ENCODE measurements at regions not wholly inside any gene's neighbourhood (a gene's known extent, or its start where the extent isn't known, plus 50 kb on each side); places are given as distances from the start of the nearest gene placed in this dataset.

DNA sequence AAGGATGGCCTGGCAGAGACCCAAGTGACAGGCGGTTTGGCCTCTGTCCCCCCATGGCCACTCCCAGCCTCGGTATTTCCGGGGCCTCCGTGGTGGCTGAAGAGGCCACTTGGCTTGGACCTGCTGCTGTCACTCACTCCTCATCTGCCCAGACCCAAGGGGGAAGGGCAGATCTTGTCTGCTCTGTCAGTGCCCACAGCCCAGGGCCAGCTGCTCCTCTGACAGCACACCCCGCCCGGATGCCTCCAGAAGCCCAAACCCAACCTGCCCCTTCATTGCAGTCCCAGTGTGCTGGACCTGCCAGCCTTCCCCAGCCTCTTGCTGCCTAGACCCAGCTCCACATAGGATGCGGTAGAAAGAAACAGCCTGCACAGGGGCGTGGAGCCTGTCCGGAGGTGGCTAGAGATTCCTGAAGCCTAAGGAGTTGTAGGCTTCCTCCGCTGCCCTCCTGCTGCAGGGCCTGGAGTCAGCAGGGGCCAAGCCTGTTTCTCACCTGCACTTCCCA lies 52.0 kb downstream of the MAGEF1 start:
- no peak for DNase-seq

DNA sequence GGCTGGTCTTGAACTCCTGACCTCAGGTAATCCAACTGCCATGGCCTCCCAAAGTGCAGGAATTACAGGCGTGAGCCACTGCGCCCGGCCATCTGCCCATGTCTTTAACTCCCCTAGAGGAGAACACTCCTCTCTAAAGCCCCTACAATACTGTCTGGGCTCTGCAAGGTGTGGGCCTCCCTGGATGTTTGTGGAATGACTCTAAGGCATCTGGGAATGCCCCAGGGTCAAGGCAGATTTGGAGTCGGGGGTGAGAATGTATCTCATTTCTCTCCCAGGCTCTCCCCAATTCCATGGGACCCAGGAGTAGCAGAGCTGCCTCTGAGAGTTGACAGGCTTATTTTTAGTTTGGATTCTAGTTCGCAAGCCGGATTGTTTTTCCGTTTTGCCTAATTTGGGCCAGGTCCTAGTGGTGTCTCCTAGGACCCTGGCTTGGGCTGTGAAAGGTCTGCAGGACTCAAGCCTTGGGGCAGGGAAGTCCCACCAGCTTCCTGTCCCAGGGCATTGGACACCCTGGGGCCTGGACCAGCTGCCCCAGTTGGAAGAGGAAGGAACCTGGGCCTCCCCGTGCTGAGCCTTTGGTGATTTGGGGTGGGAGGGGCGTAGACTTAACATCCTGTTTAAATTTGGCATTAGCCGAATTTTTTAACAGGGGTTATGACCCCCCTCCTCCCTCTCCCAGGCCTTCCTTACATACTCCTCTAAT lies 53.5 kb downstream of the MAGEF1 start:
- DNase-seq, result no peak

DNA sequence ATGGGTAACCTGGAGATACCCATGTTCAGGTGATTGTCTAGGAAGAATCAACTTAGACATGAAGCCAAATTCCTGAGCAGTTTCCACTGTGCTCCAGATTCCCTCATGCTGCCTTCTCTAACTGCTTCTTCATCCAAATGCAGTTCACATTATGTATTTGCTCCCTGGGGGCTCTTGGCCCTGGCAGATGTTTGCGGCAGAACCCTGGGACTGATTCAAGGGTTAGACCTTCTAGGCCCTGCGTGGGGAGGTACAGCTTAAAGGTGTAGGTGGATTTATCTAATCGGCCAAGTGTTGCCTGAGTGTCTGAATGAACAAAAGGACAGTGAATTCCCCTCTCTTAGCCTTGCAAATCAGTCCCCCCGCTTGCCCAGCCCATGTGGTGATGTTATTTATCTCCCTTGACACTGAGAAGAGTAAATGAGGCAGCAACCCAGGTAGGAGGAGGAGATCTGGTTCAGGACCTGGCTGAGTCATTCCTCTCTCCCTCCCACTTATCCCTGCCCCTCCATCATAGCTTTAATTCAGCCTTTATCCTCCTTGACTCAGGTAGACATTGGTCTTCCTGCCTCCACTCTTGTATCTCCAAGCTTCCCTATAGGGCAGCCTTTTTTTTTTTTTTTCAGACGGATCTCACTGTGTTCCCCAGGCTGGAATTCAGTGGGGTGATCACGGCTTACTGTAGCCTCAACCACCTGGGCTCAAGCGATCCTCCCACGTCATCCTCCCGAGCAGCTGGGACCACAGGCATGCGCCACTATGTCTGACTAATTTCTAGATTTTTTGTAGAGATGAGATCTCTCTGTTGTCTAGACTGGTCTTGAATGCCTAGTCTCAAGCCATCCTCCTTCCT lies 54.8 kb downstream of the MAGEF1 start:
- peak; percentile 76 for DNase-seq

DNA sequence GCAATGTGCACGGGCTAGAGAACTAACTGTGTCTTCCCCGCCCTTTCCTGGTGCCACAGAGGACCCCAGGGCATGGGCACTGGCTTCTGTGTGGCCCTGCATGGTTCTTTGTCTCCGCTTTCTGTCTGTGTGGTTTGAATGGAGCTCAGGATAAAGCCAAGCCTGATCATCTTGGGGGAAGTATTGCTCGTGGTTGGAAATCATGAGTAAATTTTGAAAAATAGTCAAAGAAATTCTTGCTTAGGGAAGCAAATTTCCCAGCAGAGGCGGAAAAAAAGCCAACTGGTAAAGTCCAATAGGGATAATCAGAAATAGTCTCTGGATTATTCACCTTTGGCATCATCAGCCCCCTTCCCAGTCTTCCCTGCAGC lies 55.4 kb downstream of the MAGEF1 start:
- DNase-seq, result no peak

DNA sequence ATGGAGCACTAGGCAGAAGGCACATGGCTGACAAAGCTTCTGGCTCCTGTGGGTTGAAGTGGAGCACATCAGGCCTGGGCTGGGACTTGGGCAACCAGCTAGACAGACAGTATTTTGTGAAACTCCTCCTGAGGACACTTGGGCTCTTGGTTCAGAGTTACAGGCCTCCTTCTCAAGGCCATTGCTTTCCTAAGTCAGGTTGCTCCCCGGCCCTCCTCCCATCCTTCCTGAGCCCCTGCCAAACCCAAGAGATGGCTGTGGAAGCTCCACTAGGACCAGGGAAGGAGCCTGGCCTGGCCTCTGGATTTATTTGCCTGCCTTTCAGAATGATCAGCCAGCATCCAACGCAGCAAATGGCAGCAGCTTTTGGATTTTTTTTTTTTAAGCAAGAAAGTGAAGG lies 56.3 kb downstream of the MAGEF1 start:
- no peak for DNase-seq

DNA sequence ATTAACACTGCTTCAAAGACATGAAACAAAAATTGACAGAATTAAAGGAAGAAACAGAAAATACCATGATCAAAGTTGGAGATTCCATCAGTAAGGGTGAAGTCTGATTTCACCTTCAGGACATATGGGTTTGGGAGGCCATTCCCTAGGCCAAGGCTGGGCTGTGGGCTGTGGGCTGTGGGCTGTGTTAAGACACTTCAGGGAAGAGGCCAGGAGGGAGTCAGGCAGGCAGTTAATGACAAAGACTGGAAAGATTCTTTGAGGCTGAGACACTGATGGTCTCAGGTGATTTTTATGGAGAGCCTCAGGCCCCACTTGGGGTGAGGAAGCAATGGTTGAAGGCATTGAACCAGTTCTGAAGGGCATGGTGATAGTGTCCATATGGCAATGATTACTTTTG lies 57.5 kb downstream of the MAGEF1 start:
- no peak for DNase-seq

DNA sequence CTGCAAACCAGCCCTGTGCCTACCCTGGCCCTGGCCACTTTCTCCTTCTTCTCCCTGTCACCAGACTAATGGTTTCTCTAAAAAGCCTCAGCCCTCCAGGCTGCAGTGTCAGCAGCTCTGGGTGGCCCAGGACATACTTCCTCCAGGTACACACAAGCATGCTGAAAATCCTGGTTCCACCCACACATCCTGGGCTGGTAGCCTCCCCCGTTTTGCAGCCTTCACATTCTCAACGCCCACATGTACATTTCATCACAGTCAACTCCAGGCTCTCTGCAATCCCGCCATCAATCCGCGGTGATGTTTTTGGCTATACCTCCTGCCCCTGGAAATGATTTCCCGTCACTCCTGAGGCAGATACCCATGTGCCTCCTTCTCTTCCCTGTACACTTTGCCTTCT lies 59.4 kb downstream of the MAGEF1 start:
- no peak for DNase-seq

DNA sequence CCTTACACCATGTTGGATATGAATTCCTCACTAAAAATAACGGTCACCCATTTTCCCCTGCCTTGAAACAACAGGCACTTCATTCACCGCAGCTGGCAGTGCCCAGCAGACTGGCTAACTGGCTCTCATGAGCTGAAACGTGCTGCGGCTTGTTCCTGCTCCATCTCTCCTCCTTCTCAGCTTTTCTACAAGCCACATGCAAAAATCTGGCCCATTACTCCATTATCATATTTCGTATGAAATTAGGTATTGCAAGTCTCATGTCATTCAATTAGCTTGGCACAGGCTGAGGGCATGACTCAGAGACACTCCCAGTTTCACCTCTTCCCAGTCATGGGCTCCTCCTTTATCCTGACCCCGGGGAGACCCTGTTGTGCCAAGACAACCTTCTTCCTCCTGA lies 60.0 kb downstream of the MAGEF1 start:
- DNase-seq, result no peak

DNA sequence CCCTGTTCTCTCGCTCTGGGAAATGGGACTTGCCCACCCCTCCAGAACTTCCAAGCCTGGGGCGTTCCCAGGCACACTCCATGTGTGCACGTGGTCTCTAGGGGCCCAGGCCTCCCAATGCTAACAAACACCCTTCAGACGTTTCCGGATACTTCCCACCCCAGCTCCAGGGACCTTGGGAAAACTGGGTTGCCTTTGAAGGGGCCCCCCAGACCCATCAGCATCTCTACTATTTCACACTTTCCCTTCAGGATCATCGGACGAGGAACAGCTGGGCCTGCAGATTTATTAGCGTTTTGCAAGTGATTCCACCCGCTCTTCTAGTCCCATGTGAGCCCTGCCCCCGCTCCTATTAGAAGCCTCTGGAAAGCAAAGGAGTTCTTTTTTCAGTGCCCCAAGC lies 63.2 kb downstream of the MAGEF1 start:
- no peak for DNase-seq

DNA sequence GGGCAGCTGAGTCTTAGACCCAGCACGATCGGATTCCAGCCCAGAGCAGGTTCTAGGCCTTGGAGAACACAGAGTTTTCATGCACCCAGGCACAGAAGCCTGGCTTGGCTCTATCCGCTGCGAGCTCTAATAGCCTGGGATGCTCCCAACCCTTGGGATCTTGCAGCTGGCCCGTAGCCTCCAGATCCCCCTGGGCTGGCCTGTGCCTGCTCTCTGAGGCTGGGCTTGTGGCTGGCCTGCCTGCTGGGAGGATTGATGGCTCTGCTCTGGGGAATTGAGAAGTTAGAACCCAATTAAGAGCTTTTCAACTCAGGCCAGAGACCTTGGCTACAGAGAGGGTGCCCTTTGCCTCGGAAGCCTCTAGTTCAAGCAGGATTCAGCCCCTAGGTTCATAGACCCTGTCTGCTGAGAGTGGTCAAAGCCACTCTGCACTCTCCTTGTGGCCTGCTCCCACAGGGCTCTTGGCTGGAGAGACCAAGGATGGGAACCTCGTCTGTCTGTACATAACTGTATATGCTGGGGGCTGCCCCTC lies 64.4 kb downstream of the MAGEF1 start:
- no peak for DNase-seq

DNA sequence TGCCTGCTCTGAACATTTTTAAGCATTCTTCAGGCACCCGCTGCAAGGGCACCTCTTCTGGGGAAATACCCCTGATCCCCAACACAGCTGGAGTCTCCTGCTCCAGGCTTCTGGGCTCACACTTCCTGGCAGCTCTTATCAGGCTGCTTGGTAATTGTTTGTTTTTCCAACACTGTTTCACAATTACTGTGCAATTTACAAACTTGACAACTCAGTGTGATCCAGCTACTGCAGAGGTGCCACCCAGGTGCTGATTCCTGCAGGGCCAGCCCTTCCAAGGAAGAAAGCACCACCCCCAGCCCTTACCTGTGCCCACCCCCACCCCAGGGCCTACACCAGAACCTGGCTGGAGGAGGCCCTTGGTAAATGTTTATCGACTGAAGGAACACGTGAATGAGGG lies 66.5 kb downstream of the MAGEF1 start:
- no peak for DNase-seq

DNA sequence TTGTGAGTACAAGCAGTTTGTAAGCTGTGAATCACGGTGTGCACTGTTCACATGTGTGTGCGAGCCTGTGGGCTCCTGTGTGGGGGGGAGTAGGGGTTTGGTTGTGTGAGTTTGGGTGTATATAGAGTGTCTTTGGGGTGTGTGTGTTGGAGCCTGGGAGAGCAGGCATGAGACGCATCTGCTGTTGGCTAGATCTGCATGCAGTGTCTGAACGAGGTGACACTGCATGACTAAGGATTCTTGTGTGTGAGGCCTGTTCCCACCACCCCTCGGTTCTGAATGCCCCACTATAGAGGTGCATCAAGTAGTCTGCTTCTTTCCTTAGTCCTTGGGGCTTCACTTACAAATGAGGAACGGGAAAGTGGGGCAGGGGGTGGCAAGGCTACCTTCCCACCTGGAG lies 68.4 kb downstream of the MAGEF1 start:
- DNase-seq, result no peak

DNA sequence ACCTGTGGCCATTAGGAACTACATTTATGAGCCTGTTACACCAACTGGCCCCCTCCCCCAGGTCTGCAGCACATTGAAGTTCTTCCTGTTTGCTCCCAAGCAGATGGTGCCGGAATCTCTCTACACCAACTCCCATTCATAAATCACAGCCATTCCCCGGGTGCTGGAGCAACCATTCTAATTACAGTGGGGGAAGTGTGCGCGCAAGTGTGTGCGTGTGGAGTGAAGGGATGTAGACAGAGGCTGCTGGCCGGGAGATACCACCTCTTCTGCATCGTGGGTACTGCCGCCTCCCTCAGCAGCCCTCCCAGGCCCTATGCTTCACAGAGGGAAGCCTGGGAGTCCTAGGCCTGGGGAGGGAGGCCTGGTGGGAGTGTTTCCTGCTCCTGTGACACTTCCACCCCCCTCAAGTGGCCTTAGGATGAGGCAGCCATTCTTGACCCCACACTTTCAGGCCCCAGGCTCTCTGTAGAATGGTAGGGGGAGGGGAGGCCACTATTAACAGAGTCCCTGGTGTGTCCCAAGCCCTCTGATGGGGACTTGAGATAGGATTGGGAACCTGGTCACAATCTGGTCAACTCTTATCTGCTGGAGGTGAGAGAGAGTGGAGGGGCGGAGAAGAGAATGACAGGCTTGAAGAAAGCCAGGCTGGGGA lies 69.1 kb downstream of the MAGEF1 start:
- DNase-seq, result no peak

DNA sequence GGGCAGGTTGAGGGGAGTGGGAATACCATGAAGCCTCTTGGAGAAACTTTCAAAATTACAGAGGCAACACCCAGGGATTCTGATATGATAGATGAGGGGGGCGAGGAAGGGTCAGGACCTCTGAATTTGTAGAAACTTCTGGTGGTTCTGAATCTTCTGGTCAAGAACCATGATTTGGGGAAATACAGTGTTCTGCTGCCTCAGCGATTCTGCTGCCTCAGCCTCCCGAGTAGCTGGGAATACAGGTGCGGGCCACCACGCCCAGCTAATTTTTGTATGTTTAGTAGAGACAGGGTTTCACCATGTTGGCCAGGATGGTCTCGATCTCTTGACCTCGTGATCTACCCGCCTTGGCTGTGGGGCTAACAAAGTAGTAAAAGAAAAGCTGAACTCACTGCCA lies 70.4 kb downstream of the MAGEF1 start:
- DNase-seq, result no peak

DNA sequence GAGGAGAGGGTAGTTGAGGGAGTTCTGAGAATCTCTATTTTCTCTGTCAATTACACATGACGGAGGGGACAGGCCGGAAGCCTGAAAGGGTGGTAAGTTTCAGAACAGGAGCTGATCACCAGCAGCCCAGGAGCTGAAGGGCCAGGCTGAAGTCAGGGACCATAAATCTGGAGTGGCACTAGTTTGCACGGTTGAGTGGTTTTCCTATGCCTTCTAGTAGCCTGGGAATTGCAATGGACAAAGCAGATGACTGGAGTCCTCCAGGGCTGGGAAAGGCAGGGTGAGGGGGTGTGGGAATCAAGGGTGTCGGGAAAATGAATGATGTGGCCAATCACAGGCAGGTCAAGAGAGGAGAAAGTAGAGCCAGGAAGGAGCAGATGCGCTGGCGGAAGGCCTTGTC lies 72.5 kb downstream of the MAGEF1 start:
- DNase-seq, result no peak

DNA sequence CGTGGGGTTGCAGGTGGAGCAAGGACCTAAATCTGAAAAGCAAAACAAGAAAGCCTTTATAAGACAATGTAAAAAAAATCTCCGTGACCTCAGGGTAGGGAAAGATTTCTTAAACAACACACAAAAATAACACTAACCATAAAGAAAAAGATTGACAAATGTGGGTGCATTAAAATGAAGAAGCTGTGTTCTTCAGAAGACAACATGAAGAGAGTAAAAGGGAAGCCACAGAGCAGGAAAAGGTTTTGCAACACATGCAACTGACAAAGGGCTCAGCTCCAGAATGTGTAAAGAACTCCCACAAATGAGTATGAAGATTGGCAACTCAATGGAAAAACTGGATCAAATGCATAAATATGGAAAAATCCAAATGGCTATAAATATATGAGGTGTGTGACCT lies 74.2 kb downstream of the MAGEF1 start:
- peak; percentile 29 for DNase-seq

DNA sequence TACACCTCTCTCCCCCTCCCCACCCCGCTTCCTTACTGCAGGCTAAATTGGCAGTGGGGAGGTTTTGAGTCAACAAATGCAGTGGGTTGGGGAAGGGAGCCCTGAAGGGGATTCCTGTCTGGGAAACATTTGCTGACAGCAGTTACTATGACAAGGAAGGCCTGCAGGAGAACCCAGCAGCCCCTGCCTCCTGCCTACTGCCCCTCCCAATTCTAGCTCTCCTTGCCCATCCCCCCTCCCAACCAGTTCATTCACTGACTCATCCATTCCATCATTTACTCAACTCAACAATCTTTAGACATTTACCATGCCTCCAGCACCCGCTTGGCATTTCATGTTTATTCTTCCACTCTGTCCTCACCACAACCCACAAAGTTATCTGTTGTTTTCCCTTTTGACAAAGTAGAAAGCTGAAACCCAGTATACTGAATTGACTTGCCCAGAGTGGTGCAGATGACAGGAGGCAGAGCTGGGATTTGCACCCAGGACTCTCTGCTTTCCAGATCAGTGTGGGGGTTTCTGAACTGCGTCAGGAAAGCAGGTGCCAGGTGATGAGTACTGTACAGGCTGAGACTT lies 75.0 kb downstream of the MAGEF1 start:
- peak; percentile 91 for DNase-seq

DNA sequence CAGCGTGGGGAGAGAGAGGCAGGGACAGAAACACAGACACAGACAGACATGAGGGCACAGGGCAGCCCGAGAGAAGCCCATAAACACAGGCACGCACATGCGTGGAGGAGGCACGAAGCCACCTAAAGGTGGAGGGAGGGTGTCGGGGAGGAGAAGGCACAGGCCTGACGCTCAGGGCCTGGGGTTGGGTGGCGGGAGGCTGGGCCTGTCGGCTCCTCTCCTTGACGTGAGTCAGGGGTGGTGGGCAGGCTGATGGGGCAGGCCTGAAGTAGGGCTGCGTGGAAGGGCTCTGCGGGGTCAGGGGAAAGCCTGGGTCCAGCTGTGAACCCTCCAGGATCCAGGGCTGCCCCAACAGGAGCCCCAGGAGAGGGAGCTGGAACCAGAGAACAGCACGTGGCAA lies 74.2 kb downstream of the EPHB3 start:
- DNase-seq, result no peak

DNA sequence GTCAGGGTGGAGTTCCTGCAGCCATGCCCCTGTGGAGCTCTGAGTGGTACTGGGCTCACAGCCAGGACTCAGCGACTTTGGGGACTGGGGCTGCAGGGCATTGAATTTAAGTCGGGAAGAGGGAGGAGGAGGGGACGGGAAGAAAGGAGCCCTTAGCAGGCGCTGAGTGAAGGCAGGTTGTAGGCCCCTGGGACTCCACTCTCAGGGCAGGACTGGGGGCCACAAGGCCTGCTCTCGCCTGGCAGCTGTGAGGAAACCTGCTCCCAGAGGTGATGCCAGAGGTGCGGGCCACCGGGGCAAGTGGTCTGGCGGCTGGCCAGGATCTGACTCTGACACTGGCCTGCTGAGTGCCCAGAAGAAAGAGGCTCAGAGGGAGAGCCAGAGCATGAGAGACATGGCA lies 73.5 kb downstream of the EPHB3 start:
- DNase-seq, result no peak

DNA sequence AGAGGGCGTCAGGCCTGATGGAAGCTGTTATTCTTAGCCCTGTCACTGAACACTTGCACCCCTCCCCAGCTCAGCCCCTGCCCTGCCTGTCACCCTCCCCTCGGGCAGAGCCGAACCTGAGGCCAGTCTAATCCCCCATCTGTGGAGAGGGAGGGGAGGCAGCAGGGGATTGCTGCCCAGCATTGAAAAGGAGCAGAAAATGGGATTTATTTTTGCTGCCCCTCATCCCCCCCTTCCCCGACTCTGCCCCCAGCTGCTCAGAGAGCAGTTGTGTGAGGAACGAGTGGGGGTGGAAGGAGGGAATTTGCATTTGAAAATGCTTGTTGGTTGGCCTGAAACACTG lies 71.6 kb downstream of the EPHB3 start:
- no peak for DNase-seq

DNA sequence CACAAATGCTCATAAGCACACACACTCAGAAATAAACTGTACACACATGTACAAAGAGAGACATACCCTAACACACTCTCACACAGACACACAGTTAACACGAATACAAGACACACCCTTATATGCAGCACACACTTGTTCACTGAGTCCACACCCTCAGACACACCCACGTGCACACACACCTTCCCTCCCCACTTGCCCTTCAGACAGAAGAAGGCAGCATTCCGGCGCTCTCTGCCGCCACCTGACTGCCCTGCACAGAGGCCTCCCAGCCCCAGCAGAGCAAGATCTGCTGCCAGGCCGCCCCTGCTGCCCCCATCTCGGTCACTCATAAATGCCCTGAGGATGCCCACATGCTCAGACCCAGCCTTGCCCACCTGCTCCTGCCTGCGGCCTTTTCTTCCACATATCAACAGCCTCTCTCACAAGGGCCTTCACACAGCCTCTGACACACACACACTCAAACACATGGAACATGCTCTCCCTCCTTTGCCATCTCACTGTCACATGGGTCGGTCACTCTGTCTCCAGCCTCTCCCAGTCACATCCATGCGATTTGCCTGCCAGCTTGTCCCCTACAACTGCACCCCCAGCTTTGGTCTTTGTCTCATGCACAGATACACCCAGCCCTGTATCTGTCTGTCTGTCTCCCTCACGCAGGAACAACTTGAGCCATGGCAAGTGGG lies 71.1 kb downstream of the EPHB3 start:
- DNase-seq, result no peak

Measured in activated CD4-positive, alpha-beta T cell treated with anti-CD3 and anti-CD28 coated beads, Interleukin-10, Interleukin-2, amounts not matched to agents 100 ng/mL and 50 ng/mL, durations not matched to agents 16 hours and 8 hours (primary cell).